HG03460 (cell line): ENCODE measurements at regions not wholly inside any gene's neighbourhood (a gene's known extent, or its start where the extent isn't known, plus 50 kb on each side); places are given as distances from the start of the nearest gene placed in this dataset.

Experiments
- ATAC-seq: cut with Tn5 transposase; IDR thresholded peaks from one replicate; pipeline ENCODE4 v1.9.1; 2021; ENCODE audit not compliant: unreplicated experiment

DNA sequence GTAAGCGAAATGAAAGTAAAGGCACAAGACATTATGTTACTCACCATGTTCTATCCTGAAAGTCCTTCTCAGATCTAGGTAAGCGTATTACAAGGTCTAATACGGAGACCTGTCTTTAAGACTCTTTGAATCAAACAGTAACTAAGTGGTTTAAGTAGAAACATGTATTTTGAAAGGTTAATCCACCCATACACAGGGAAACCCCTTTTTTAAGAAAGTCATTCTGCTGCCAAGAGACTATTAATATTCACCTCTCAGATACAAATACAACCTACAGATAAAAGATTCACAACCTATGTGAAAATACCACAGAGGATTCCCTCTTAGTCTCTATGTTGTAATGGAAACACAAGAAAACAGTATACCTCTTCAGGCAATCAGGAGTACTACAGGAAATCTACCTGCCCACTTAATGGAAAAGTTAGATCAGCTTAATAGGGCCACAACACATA, 63.2 kb upstream of the TNIP3 start:
- peak; percentile 84 for ATAC-seq

DNA sequence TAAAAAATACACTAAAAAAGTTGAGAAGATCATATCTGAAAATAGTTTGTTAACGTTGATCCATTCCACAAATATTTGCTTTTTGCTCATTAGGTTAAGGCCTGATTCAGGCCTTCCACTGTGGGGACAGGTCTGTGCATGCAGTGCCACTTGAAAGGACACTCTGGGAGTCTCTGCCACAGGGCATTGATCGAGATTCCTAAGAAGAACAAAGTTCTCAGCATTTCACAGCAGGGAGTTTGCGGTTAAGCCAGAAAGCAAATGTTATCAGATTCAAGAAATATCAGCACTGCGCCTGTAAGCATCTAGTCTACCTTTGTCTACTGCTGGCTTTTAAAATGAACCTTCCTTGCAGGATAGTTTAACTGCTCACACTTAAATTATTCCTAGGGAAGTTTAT, 62.2 kb upstream of the TNIP3 start:
- no peak for ATAC-seq

- no peak for ATAC-seq
Observed at GRCh38 chr4:121221608-121222007, 57.5 kb upstream of the TNIP3 start.

GRCh38 chr4:121221201-121221600, 57.1 kb upstream of the TNIP3 start:
- no peak for ATAC-seq

- no peak for ATAC-seq
Observed at GRCh38 chr4:121220698-121221097, 56.6 kb upstream of the TNIP3 start.

GRCh38 chr4:121219227-121219626, 55.1 kb upstream of the TNIP3 start:
- ATAC-seq: no peak

DNA sequence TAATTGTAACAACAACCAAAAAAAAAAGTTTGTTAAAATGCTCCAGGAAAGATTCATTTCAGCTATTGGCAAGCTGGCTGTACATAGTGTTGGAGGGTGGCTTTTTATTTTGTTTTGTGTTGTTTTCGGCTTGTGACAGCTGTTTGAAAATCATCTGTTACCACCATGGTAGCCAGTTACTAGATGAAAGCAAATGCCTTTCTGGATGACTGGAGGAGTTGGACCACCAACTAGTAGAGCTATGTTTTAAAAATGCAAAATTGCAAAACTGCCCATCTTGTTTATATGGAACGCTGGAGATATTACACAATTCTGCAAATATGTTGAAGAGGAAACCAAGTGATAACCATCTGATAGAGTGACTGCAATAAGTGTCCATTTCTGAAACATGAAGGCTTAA, 53.2 kb upstream of the TNIP3 start:
- ATAC-seq: no peak

DNA sequence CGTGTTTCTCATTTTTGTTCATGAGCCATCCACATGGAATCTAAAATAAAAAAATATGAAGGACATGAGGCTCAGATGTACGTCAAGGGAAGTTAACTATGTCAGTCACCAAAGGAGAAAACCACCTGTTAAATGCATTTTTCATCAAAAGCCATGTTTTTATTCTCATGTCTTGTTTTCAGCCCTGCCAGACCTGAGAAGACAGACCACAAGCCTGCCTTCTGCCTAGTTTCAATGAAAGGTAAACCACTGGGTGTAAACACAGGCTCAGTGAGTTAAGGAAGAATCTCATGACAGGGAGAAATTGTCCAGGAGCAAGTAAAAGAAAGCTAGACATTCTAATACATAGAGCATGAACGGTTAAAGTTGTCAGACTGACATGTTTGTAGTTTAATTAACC, 52.3 kb upstream of the TNIP3 start:
- no peak for ATAC-seq

GRCh38 chr4:121213940-121214339, 49.8 kb upstream of the TNIP3 start:
- no peak for ATAC-seq
